ENCODE measurements at regions not wholly inside any gene's neighbourhood (a gene's known extent, or its start where the extent isn't known, plus 50 kb on each side); places are given as distances from the start of the nearest gene placed in this dataset.

DNA sequence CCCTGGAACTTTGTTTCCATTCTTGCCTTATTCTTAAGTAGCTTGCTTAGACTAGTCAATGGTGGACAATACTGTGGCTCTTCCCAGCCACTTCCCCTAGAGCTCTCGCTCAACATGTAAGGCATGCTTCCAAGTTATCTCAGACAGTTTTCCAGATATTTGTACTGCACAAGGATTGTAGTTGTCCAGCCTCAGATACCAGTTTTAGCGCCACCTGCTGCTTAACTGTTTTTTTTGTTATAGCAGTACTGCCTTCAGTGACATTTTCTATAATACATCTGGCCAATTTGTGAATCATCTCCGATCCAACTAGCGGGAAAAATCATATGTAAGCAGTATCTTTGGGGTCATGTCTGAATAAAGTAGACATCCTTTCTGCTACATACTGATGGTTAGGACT lies 346.7 kb upstream of the ADGRL4 start:
- DNase-seq (ENCODE audit: extremely low spot score, unreplicated experiment), result no peak
- Mint-ChIP-seq H3K4me1 (ENCODE audit: unreplicated experiment) (peaks cover 6% of the 10 kb centered on the region), H3K9me3 (ENCODE audit: unreplicated experiment) (no peaks in the 10 kb centered on the region), H3K27me3 (ENCODE audit: unreplicated experiment) (no peaks in the 10 kb centered on the region), H3K27ac (ENCODE audit: unreplicated experiment) (no peak overlapping the region), H3K4me3 (ENCODE audit: unreplicated experiment) (no peak overlapping the region), H3K36me3 (ENCODE audit: unreplicated experiment) (no peaks in the 10 kb centered on the region)
- TF ChIP-seq, protein P1, sequence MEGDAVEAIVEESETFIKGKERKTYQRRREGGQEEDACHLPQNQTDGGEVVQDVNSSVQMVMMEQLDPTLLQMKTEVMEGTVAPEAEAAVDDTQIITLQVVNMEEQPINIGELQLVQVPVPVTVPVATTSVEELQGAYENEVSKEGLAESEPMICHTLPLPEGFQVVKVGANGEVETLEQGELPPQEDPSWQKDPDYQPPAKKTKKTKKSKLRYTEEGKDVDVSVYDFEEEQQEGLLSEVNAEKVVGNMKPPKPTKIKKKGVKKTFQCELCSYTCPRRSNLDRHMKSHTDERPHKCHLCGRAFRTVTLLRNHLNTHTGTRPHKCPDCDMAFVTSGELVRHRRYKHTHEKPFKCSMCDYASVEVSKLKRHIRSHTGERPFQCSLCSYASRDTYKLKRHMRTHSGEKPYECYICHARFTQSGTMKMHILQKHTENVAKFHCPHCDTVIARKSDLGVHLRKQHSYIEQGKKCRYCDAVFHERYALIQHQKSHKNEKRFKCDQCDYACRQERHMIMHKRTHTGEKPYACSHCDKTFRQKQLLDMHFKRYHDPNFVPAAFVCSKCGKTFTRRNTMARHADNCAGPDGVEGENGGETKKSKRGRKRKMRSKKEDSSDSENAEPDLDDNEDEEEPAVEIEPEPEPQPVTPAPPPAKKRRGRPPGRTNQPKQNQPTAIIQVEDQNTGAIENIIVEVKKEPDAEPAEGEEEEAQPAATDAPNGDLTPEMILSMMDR (IDR thresholded peaks at IDR 0.05), result peak; percentile 52

DNA sequence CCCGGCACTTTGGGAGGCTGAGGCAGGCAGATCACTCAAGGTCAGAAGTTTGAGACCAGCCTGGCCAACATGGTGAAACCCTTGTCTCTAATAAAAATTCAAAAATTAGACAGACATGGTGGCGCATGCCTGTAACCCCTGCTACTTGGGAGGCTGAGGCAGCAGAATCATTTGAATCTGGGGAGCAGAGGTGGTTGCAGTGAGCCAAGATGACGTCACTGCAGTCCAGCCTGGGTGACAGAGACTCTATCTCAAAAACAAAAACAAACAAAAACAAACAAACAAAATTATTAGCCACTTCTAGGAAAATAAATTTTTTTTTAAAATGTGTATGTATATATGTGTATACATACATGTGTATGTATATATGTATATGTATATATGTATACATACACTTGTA lies 320.3 kb upstream of the ADGRL4 start:
- no peak for DNase-seq (ENCODE audit: extremely low spot score, unreplicated experiment)
- no peaks in the 10 kb centered on the region for H3K27me3 Mint-ChIP-seq (ENCODE audit: unreplicated experiment)
- no peak overlapping the region for H3K4me3 Mint-ChIP-seq (ENCODE audit: unreplicated experiment)

DNA sequence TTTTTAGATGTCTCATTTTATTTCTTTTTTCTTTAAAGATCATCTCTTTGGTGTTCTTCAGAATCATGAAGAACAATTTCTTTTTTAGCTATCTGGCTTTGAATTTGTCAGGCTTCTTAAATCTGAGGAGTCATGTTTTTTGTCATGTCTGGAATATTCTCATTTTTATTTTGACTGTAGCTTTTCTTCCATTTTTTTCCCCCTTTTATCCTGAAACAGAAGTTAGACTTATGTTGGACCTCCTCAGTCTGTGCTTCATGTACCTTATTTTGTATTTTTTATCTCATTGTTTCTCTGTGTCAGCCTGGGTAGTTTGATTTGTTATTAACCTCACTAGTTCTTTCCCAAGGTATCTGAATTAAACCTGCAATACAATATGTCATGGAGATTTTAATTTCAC lies 319.2 kb upstream of the ADGRL4 start:
- Mint-ChIP-seq H3K4me1 (ENCODE audit: unreplicated experiment) (peaks cover 17% of the 10 kb centered on the region), H3K36me3 (ENCODE audit: unreplicated experiment) (peaks cover 5% of the 10 kb centered on the region), H3K4me3 (ENCODE audit: unreplicated experiment) (no peak overlapping the region), H3K27ac (ENCODE audit: unreplicated experiment) (no peak overlapping the region), H3K27me3 (ENCODE audit: unreplicated experiment) (no peaks in the 10 kb centered on the region), H3K9me3 (ENCODE audit: unreplicated experiment) (peaks cover 15% of the 10 kb centered on the region)
- TF ChIP-seq, protein P1 (IDR thresholded peaks at IDR 0.05), result no peak
- DNase-seq (ENCODE audit: extremely low spot score, unreplicated experiment), result no peak

More for the DNA sequence above, 320.3 kb upstream of the ADGRL4 start:
- Mint-ChIP-seq H3K36me3 (ENCODE audit: unreplicated experiment) (peaks cover 5% of the 10 kb centered on the region), H3K27ac (ENCODE audit: unreplicated experiment) (no peak overlapping the region), H3K4me1 (ENCODE audit: unreplicated experiment) (peaks cover 17% of the 10 kb centered on the region), H3K9me3 (ENCODE audit: unreplicated experiment) (peaks cover 15% of the 10 kb centered on the region)
- TF ChIP-seq, protein P1 (IDR thresholded peaks at IDR 0.05), result no peak

DNA sequence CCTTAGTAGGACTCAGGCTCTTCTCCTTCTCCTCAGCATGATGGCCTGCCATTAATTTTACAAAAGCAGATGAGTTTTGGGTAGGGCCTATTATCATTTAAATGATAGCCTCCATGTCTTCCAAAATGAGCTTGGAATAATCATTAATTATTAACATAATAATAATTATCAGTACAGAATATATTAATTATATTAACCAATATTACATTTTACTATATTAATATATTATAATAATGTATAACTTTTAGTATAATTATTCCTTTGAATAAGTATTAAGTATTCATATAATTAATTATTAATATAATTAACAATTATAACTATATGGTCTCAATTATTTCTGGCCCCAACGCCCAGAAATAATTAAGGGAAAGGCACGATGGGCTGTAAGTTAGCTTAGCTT lies 318.6 kb upstream of the ADGRL4 start:
- H3K27ac Mint-ChIP-seq (ENCODE audit: unreplicated experiment), result no peak overlapping the region
- H3K4me3 Mint-ChIP-seq (ENCODE audit: unreplicated experiment), result no peak overlapping the region
- H3K36me3 Mint-ChIP-seq (ENCODE audit: unreplicated experiment), result peaks cover 5% of the 10 kb centered on the region
- no peak for DNase-seq (ENCODE audit: extremely low spot score, unreplicated experiment)
- no peaks in the 10 kb centered on the region for H3K27me3 Mint-ChIP-seq (ENCODE audit: unreplicated experiment)
- H3K4me1 Mint-ChIP-seq (ENCODE audit: unreplicated experiment), result peaks cover 17% of the 10 kb centered on the region
- TF ChIP-seq, protein P1 (IDR thresholded peaks at IDR 0.05), result no peak
- H3K9me3 Mint-ChIP-seq (ENCODE audit: unreplicated experiment), result peaks cover 15% of the 10 kb centered on the region

DNA sequence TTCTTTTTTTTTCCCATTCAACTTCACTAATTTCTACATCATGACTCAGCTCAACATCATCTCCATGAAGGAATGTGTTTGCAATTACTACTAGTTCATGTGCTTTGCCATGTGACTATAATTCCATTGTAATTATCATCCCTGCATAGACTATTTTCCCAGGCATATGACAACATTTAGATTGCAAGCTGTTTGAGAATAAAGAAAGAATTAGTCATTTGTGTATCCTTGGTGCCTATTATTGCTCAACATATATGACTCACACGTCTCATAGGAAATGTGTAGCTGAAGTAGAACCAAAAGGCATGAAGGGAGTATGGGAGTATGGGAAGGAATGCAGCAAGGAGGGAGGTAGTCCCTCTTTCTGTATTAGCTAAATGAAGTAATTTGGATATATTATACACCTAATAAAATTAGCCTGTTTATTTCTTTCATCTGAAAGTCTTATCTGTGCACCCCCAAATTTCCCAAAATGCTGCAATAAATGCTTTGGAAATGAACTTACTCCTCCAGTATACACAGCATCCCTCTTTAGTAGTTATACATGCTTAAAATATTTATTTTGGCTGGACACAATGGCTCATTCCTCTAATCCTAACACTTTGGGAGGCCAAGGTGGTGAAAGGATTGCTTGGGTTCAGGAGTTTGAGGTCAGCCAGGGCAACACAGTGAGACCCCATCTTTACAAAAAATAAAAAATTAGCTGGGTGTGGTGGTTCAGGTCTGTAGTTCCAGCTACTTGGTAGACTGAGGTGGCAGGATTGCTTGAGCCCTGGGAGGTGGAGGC lies 316.9 kb upstream of the ADGRL4 start:
- Mint-ChIP-seq H3K4me3 (ENCODE audit: unreplicated experiment) (no peak overlapping the region), H3K9me3 (ENCODE audit: unreplicated experiment) (peaks cover 15% of the 10 kb centered on the region), H3K36me3 (ENCODE audit: unreplicated experiment) (peaks cover 5% of the 10 kb centered on the region), H3K27me3 (ENCODE audit: unreplicated experiment) (no peaks in the 10 kb centered on the region), H3K27ac (ENCODE audit: unreplicated experiment) (peak overlapping the region; percentile 84), H3K4me1 (ENCODE audit: unreplicated experiment) (peaks cover 17% of the 10 kb centered on the region)
- TF ChIP-seq, protein P1 (IDR thresholded peaks at IDR 0.05), result no peak
- no peak for DNase-seq (ENCODE audit: extremely low spot score, unreplicated experiment)
